Brain microvascular endothelial cell (primary cell): ENCODE measurements at regions not wholly inside any gene's neighbourhood (a gene's known extent, or its start where the extent isn't known, plus 50 kb on each side); places are given as distances from the start of the nearest gene placed in this dataset.

ENCODE experiments used
- DNase-seq: peaks from one replicate; pipeline ENCODE4 v3.0.0-alpha.2; 2020
- H3K27ac ChIP-seq: fragments of 250-450 bp; sonication (Bioruptor Pico); 2 replicates; pipeline ENCODE4 v1.5.1; 2020; ENCODE audit warnings: mild to moderate bottlenecking, moderate library complexity
- H3K27me3 ChIP-seq: fragments of 250-450 bp; sonication (Bioruptor Pico); replicated peaks from 2 replicates; pipeline ENCODE4 v1.5.1; 2020; ENCODE audit warnings: mild to moderate bottlenecking
- H3K36me3 ChIP-seq: fragments of 250-450 bp; sonication (Bioruptor Pico); replicated peaks from 2 replicates; pipeline ENCODE4 v1.5.1; 2020; ENCODE audit warnings: mild to moderate bottlenecking
- H3K4me3 ChIP-seq: 2 replicates; pipeline ENCODE4 v1.5.1; 2011; ENCODE audit warnings: low read depth, mild to moderate bottlenecking, control low read depth, low read length, moderate library complexity
- in situ Hi-C: cut with HindIII; loops from 2 replicates; pipeline ENCODE4 v1.10.0; 2017; ENCODE audit warnings: low sequenced_read_pairs, low pct_ligation_motif_present
- TF ChIP-seq, protein P1 (sequence below): IDR thresholded peaks from 2 replicates; pipeline ENCODE4 v1.5.1; 2011; ENCODE audit warnings: low read depth, mild to moderate bottlenecking, moderate library complexity, low read length, control low read depth, inconsistent platforms; ENCODE audit errors: missing control alignments

DNA sequence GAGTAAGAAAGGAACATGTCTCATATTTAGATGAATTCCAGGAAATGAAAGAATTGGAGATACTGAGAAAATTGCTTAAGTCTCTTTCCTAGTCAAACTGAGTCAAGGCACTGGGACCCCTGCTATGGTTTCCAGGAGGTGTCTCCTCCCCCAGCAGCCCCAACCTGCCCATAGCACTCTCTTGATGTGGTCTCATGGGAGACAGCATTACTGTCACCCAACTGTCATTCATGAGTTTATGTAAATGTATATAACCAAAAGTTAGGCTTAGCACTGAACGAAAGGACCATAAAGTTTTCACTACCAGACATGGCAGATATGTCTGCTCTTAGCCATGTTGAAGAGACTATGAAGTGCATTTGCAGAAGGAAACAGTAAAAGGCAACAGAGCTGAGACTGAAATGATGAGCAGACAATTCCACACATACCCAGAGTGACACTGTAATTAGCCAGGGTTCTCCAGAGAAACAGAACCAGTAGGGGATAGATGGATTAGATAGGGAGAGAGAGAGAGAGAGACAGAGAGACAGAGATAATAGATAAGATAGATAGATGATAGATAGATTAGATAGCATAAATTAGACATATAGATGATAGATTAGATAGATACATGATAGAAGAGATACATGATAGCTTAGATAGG, 328.1 kb downstream of the BRD1 start:
- Histone ChIP-seq H3K36me3 (no peaks in the 10 kb centered on the region), H3K27ac (no peak overlapping the region), H3K4me3 (no peak overlapping the region), H3K27me3 (no peaks in the 10 kb centered on the region)
- in situ Hi-C loops = no loop called here
- TF ChIP-seq, protein P1, sequence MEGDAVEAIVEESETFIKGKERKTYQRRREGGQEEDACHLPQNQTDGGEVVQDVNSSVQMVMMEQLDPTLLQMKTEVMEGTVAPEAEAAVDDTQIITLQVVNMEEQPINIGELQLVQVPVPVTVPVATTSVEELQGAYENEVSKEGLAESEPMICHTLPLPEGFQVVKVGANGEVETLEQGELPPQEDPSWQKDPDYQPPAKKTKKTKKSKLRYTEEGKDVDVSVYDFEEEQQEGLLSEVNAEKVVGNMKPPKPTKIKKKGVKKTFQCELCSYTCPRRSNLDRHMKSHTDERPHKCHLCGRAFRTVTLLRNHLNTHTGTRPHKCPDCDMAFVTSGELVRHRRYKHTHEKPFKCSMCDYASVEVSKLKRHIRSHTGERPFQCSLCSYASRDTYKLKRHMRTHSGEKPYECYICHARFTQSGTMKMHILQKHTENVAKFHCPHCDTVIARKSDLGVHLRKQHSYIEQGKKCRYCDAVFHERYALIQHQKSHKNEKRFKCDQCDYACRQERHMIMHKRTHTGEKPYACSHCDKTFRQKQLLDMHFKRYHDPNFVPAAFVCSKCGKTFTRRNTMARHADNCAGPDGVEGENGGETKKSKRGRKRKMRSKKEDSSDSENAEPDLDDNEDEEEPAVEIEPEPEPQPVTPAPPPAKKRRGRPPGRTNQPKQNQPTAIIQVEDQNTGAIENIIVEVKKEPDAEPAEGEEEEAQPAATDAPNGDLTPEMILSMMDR = no peak
- DNase-seq = no peak

- H3K27ac ChIP-seq = no peak overlapping the region
- no peak for DNase-seq
- in situ Hi-C loops = no loop called here
- no peak overlapping the region for H3K4me3 ChIP-seq
- no peaks in the 10 kb centered on the region for H3K36me3 ChIP-seq
- TF ChIP-seq, protein P1 = no peak
- no peaks in the 10 kb centered on the region for H3K27me3 ChIP-seq
These were observed 330.4 kb downstream of the BRD1 start for GRCh38 chr22:49497266-49497665.

GRCh38 chr22:49494555-49494954, 333.1 kb downstream of the BRD1 start:
- DNase-seq = no peak
- Histone ChIP-seq H3K36me3 (no peaks in the 10 kb centered on the region), H3K4me3 (no peak overlapping the region), H3K27me3 (no peaks in the 10 kb centered on the region), H3K27ac (no peak overlapping the region)
- TF ChIP-seq, protein P1 = no peak
- in situ Hi-C loops = no loop called here

GRCh38 chr22:49492741-49493251, 334.9 kb downstream of the BRD1 start:
- in situ Hi-C loops = no loop called here
- Histone ChIP-seq H3K27me3 (no peaks in the 10 kb centered on the region), H3K4me3 (no peak overlapping the region), H3K27ac (no peak overlapping the region), H3K36me3 (no peaks in the 10 kb centered on the region)
- TF ChIP-seq, protein P1 = no peak
- DNase-seq = no peak

DNA sequence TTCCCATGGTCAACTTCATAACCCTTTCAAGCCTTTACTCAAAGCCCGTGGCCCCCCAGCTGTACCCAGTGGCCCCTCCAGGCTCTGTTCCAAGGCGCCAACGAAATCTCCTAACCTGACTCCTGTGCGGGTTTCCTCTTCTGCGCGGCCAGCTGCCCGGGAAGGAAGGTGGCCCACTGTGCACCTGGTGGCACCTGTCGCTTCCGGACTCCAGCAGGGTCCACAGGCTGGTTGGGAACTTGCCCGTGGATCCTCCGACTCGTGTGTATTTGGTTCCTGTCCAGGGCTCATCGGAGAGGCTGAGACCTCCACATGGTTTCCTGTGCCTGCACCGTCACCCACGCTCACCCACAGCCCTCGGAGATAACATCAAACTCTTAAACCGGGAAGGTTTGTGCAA, 335.4 kb downstream of the BRD1 start:
- no peaks in the 10 kb centered on the region for H3K36me3 ChIP-seq
- no peak overlapping the region for H3K4me3 ChIP-seq
- no peak overlapping the region for H3K27ac ChIP-seq
- H3K27me3 ChIP-seq = no peaks in the 10 kb centered on the region
- no peak for DNase-seq
- in situ Hi-C loops = no loop called here
- TF ChIP-seq, protein P1 = no peak

DNA sequence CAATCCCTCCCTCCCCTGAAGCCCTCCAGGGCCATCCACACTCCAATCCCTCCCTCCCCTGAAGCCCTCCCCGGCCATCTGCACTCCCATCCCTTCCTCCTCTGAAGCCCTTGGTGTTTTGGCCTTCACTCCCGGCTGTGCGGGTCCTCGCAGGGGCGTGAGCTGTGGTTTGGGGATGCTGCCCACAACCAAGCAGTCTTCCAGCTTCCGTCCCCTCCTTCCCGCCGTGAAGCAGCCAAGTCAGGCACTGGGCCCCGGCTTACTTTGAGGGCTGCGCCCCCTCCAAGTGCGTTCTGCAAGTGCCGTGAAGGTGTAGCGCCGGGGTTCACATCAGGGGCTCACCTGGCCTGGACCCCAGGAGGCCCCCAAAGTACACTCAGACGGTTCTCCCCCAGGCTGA, 335.9 kb downstream of the BRD1 start:
- Histone ChIP-seq H3K27me3 (no peaks in the 10 kb centered on the region), H3K27ac (no peak overlapping the region), H3K36me3 (no peaks in the 10 kb centered on the region), H3K4me3 (no peak overlapping the region)
- TF ChIP-seq, protein P1 = no peak
- in situ Hi-C loops = no loop called here
- no peak for DNase-seq
